ENCODE measurements at regions not wholly inside any gene's neighbourhood (a gene's known extent, or its start where the extent isn't known, plus 50 kb on each side); places are given as distances from the start of the nearest gene placed in this dataset.
"Not testable (repeated sequence)": the region's sequence is repeated elsewhere in the genome, so short reads cannot be mapped to it uniquely, and the experiment has no call there.

- ChIA-PET CTCF (no interaction called here), POLR2A (interaction anchor here (0.6 to 1.1 kb wide), 2 partner anchors 13 to 122 kb away, joined by 3 to 4 read pairs; no protein-coding TSS in a partner anchor)
- Mint-ChIP-seq H3K27ac (no peak overlapping the region), H3K36me3 (ENCODE audit: low read depth) (no peaks in the 10 kb centered on the region), H3K9me3 (ENCODE audit: low read depth) (peaks cover 2% of the 10 kb centered on the region), H3K4me1 (no peaks in the 10 kb centered on the region), H3K27me3 (no peaks in the 10 kb centered on the region), H3K4me3 (no peak overlapping the region)
- ATAC-seq (no peak), DNase-seq (no peak)
- intact Hi-C loops (cut with DNase I, micrococcal nuclease), result no loop called here
Observed at GRCh38 chr3:160047876-160048275, 59.2 kb downstream of the IL12A start.

- POLR2A ChIA-PET, result no interaction called here
Observed at GRCh38 chr3:160049038-160049437, 60.4 kb downstream of the IL12A start.

GRCh38 chr3:160049565-160049964, 60.9 kb downstream of the IL12A start:
- ChIA-PET POLR2A (no interaction called here), CTCF (no interaction called here)
- no peaks in the 10 kb centered on the region for H3K36me3 Mint-ChIP-seq (ENCODE audit: low read depth)
- intact Hi-C loops (cut with DNase I, micrococcal nuclease), result no loop called here
- H3K4me1 Mint-ChIP-seq, result no peaks in the 10 kb centered on the region
- no peaks in the 10 kb centered on the region for H3K9me3 Mint-ChIP-seq (ENCODE audit: low read depth)
- no peak overlapping the region for H3K27ac Mint-ChIP-seq
- H3K4me3 Mint-ChIP-seq, result no peak overlapping the region
- ATAC-seq (no peak), DNase-seq (no peak)
- H3K27me3 Mint-ChIP-seq, result peaks cover 7% of the 10 kb centered on the region

More at GRCh38 chr3:160049038-160049437, 60.4 kb downstream of the IL12A start:
- CTCF ChIA-PET, result no interaction called here
- intact Hi-C loops (cut with DNase I, micrococcal nuclease), result no loop called here
- H3K27ac Mint-ChIP-seq, result no peak overlapping the region
- no peak for DNase-seq
- no peaks in the 10 kb centered on the region for H3K9me3 Mint-ChIP-seq (ENCODE audit: low read depth)
- peaks cover 3% of the 10 kb centered on the region for H3K27me3 Mint-ChIP-seq
- no peaks in the 10 kb centered on the region for H3K4me1 Mint-ChIP-seq
- ATAC-seq, result no peak
- H3K4me3 Mint-ChIP-seq, result no peak overlapping the region
- no peaks in the 10 kb centered on the region for H3K36me3 Mint-ChIP-seq (ENCODE audit: low read depth)

- intact Hi-C loops (cut with DNase I, micrococcal nuclease), result no loop called here
- Mint-ChIP-seq H3K27me3 (peaks cover 9% of the 10 kb centered on the region), H3K4me1 (no peaks in the 10 kb centered on the region), H3K27ac (no peak overlapping the region), H3K9me3 (ENCODE audit: low read depth) (no peaks in the 10 kb centered on the region), H3K36me3 (ENCODE audit: low read depth) (no peaks in the 10 kb centered on the region), H3K4me3 (no peak overlapping the region)
- ATAC-seq, result no peak
- CTCF ChIA-PET, result no interaction called here
- POLR2A ChIA-PET, result no interaction called here
- no peak for DNase-seq
Observed at GRCh38 chr3:160049988-160050387, 61.4 kb downstream of the IL12A start.

GRCh38 chr3:160052385-160053047, 63.9 kb downstream of the IL12A start:
- Mint-ChIP-seq H3K4me3 (no peak overlapping the region), H3K9me3 (ENCODE audit: low read depth) (no peaks in the 10 kb centered on the region), H3K27me3 (peaks cover 9% of the 10 kb centered on the region), H3K27ac (no peak overlapping the region), H3K36me3 (ENCODE audit: low read depth) (no peaks in the 10 kb centered on the region), H3K4me1 (no peaks in the 10 kb centered on the region)
- DNase-seq (no peak), ATAC-seq (no peak)
- intact Hi-C loops (cut with DNase I, micrococcal nuclease), result no loop called here
- POLR2A ChIA-PET, result no interaction called here
- CTCF ChIA-PET, result interaction anchor here (0.8 kb wide), 2 partner anchors 59 to 197 kb away, joined by 3 to 5 read pairs; no protein-coding TSS in a partner anchor

- intact Hi-C loops (cut with DNase I, micrococcal nuclease), result no loop called here
- ChIA-PET POLR2A (no interaction called here), CTCF (interaction anchor here (0.5 to 0.8 kb wide), 2 partner anchors 12 to 197 kb away, joined by 3 to 5 read pairs; no protein-coding TSS in a partner anchor)
- H3K36me3 Mint-ChIP-seq (ENCODE audit: low read depth), result no peaks in the 10 kb centered on the region
- H3K4me3 Mint-ChIP-seq, result no peak overlapping the region
- no peaks in the 10 kb centered on the region for H3K9me3 Mint-ChIP-seq (ENCODE audit: low read depth)
- no peak overlapping the region for H3K27ac Mint-ChIP-seq
- DNase-seq, result no peak
- no peak for ATAC-seq
- H3K27me3 Mint-ChIP-seq, result peaks cover 9% of the 10 kb centered on the region
- H3K4me1 Mint-ChIP-seq, result no peaks in the 10 kb centered on the region
Observed at GRCh38 chr3:160053048-160053391, 64.4 kb downstream of the IL12A start.

- CTCF ChIA-PET; H3K36me3 Mint-ChIP-seq (ENCODE audit: low read depth); H3K4me3 Mint-ChIP-seq; ATAC-seq; H3K9me3 Mint-ChIP-seq (ENCODE audit: low read depth); intact Hi-C loops (cut with DNase I, micrococcal nuclease); DNase-seq; POLR2A ChIA-PET; H3K27me3 Mint-ChIP-seq; H3K27ac Mint-ChIP-seq; H3K4me1 Mint-ChIP-seq: not testable (repeated sequence)
Observed at GRCh38 chr3:160054862-160055261, 66.2 kb downstream of the IL12A start.

GRCh38 chr3:160055659-160056058, 67.0 kb downstream of the IL12A start:
- Mint-ChIP-seq H3K4me3 (no peak overlapping the region), H3K27me3 (peaks cover 9% of the 10 kb centered on the region), H3K9me3 (ENCODE audit: low read depth) (no peaks in the 10 kb centered on the region), H3K36me3 (ENCODE audit: low read depth) (no peaks in the 10 kb centered on the region), H3K27ac (no peak overlapping the region), H3K4me1 (no peaks in the 10 kb centered on the region)
- DNase-seq (no peak), ATAC-seq (no peak)
- POLR2A ChIA-PET, result no interaction called here
- CTCF ChIA-PET, result no interaction called here
- intact Hi-C loops (cut with DNase I, micrococcal nuclease), result no loop called here

- H3K4me3 Mint-ChIP-seq, result no peak overlapping the region
- ChIA-PET POLR2A (no interaction called here), CTCF (interaction anchor here (0.5 kb wide), 1 partner anchor 1469 kb away, joined by 3 read pairs; no protein-coding TSS in a partner anchor)
- no peak for ATAC-seq
- peaks cover 9% of the 10 kb centered on the region for H3K27me3 Mint-ChIP-seq
- no peak overlapping the region for H3K27ac Mint-ChIP-seq
- H3K9me3 Mint-ChIP-seq (ENCODE audit: low read depth), result peaks cover 4% of the 10 kb centered on the region
- intact Hi-C loops (cut with DNase I, micrococcal nuclease), result no loop called here
- peaks cover 6% of the 10 kb centered on the region for H3K4me1 Mint-ChIP-seq
- DNase-seq, result no peak
- H3K36me3 Mint-ChIP-seq (ENCODE audit: low read depth), result no peaks in the 10 kb centered on the region
Observed at GRCh38 chr3:160057331-160057730, 68.7 kb downstream of the IL12A start.

- Mint-ChIP-seq H3K4me3 (no peak overlapping the region), H3K9me3 (ENCODE audit: low read depth) (peaks cover 4% of the 10 kb centered on the region), H3K27me3 (no peaks in the 10 kb centered on the region), H3K4me1 (peaks cover 6% of the 10 kb centered on the region), H3K36me3 (ENCODE audit: low read depth) (no peaks in the 10 kb centered on the region), H3K27ac (no peak overlapping the region)
- POLR2A ChIA-PET, result interaction anchor here (1.0 kb wide), 1 partner anchor 13 kb away, joined by 4 read pairs; no protein-coding TSS in a partner anchor
- CTCF ChIA-PET, result interaction anchor here (0.6 kb wide), 1 partner anchor 260 kb away, joined by 4 read pairs; no protein-coding TSS in a partner anchor
- intact Hi-C loops (cut with DNase I, micrococcal nuclease), result no loop called here
- DNase-seq (no peak), ATAC-seq (no peak)
Observed at GRCh38 chr3:160060409-160061027, 71.9 kb downstream of the IL12A start.

- Mint-ChIP-seq H3K4me1 (peaks cover 6% of the 10 kb centered on the region), H3K4me3 (no peak overlapping the region), H3K27me3 (no peaks in the 10 kb centered on the region), H3K36me3 (ENCODE audit: low read depth) (no peaks in the 10 kb centered on the region), H3K27ac (peak overlapping the region; percentile 10), H3K9me3 (ENCODE audit: low read depth) (peaks cover 4% of the 10 kb centered on the region)
- peak; percentile 39 for ATAC-seq
- CTCF ChIA-PET, result no interaction called here
- intact Hi-C loops (cut with DNase I, micrococcal nuclease), result no loop called here
- peak; percentile 9 for DNase-seq
- POLR2A ChIA-PET, result interaction anchor here (0.6 to 1.0 kb wide), 2 partner anchors 14 to 693 kb away, joined by 4 to 5 read pairs; no protein-coding TSS in a partner anchor
Observed at GRCh38 chr3:160061525-160061924, 72.9 kb downstream of the IL12A start.

GRCh38 chr3:160065282-160065681, 76.6 kb downstream of the IL12A start:
- CTCF ChIA-PET, result interaction anchor here (0.7 kb wide), 2 partner anchors 26 to 33 kb away, joined by 3 to 4 read pairs; no protein-coding TSS in a partner anchor
- POLR2A ChIA-PET, result no interaction called here

More at GRCh38 chr3:160065282-160065681, 76.6 kb downstream of the IL12A start:
- no peaks in the 10 kb centered on the region for H3K36me3 Mint-ChIP-seq (ENCODE audit: low read depth)
- H3K27me3 Mint-ChIP-seq, result no peaks in the 10 kb centered on the region
- no peak overlapping the region for H3K4me3 Mint-ChIP-seq
- H3K27ac Mint-ChIP-seq, result no peak overlapping the region
- H3K4me1 Mint-ChIP-seq, result peaks cover 6% of the 10 kb centered on the region
- H3K9me3 Mint-ChIP-seq (ENCODE audit: low read depth), result peaks cover 4% of the 10 kb centered on the region
- peak; percentile 53 for ATAC-seq
- intact Hi-C loops (cut with DNase I, micrococcal nuclease), result no loop called here
- DNase-seq, result peak; percentile 16
